ENCODE measurements at regions not wholly inside any gene's neighbourhood (a gene's known extent, or its start where the extent isn't known, plus 50 kb on each side); places are given as distances from the start of the nearest gene placed in this dataset.

DNA sequence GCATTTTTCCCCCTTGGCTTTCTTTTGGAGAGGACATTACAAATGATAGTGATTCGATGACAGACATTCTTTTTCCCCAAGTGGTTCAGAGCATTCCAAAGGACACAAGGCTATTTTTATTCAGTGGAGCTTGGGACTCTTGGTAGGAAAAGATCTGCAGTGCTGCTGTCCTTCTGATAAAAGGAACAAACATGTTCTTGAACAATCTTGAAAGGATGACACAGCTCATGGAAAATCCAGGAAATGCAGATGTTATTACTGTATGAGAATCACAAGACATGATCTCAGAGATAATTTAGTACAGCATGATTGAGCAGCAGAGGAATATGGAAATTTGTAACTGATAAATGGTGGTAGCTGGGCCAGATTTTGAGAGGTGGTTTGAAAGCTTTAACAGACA is 96.2 kb upstream of the RFC3 start:
- TF ChIP-seq FOXP2 (optimal IDR thresholded peaks at IDR 0.05; ENCODE audit: borderline replicate concordance, extremely low read depth, extremely low read length, insufficient read depth) (no peak), SIN3A (IDR thresholded peaks at IDR 0.05; ENCODE audit: borderline replicate concordance, insufficient read depth, low read length) (no peak), TAF1 (IDR thresholded peaks at IDR 0.05; ENCODE audit: borderline replicate concordance, insufficient read depth, low read length) (no peak), POLR2AphosphoS5 (IDR thresholded peaks at IDR 0.05; ENCODE audit: low read depth, low read length) (no peak)
- TF ChIP-seq, protein P1, sequence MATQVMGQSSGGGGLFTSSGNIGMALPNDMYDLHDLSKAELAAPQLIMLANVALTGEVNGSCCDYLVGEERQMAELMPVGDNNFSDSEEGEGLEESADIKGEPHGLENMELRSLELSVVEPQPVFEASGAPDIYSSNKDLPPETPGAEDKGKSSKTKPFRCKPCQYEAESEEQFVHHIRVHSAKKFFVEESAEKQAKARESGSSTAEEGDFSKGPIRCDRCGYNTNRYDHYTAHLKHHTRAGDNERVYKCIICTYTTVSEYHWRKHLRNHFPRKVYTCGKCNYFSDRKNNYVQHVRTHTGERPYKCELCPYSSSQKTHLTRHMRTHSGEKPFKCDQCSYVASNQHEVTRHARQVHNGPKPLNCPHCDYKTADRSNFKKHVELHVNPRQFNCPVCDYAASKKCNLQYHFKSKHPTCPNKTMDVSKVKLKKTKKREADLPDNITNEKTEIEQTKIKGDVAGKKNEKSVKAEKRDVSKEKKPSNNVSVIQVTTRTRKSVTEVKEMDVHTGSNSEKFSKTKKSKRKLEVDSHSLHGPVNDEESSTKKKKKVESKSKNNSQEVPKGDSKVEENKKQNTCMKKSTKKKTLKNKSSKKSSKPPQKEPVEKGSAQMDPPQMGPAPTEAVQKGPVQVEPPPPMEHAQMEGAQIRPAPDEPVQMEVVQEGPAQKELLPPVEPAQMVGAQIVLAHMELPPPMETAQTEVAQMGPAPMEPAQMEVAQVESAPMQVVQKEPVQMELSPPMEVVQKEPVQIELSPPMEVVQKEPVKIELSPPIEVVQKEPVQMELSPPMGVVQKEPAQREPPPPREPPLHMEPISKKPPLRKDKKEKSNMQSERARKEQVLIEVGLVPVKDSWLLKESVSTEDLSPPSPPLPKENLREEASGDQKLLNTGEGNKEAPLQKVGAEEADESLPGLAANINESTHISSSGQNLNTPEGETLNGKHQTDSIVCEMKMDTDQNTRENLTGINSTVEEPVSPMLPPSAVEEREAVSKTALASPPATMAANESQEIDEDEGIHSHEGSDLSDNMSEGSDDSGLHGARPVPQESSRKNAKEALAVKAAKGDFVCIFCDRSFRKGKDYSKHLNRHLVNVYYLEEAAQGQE (IDR thresholded peaks at IDR 0.05; ENCODE audit: insufficient read depth in 1 of 2, low read depth in 2 of 2, low read length in 2 of 2) = no peak

DNA sequence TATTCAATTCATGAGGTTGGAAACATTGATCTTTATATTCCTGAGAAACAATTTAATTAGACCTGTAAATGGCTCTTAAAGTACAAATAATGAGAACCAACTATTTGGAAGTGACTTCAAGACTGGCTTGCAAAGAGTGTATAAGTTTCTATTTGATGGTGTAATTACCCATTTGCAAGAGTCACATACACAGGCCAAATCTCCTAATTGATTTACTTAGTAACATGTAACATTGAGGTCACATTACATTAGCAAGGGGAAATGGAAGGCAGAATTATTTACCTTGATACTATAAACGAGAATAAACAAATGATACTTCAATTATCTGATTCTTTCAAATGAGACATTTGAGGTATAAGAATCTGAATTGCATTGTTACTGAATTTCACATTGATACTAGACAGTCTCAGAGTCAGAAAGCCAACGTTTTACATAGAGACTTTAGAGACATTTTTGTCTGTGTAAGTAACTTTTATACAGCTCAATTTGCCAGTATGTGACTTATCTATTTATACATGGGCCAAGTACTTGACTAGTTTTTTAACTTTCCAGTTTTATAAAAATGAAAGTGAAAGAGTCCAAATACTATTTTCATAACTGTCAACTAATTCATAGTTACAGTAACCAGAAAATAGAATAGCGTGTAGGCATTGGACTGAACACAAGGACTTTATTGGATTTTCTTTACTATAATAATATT is 95.6 kb upstream of the RFC3 start:
- no peak for TF ChIP-seq FOXP2 (optimal IDR thresholded peaks at IDR 0.05; ENCODE audit: borderline replicate concordance, extremely low read depth, extremely low read length, insufficient read depth)
- TF ChIP-seq TAF1 (IDR thresholded peaks at IDR 0.05; ENCODE audit: borderline replicate concordance, insufficient read depth, low read length) = no peak
- TF ChIP-seq, protein P1 (IDR thresholded peaks at IDR 0.05; ENCODE audit: insufficient read depth in 1 of 2, low read depth in 2 of 2, low read length in 2 of 2) = no peak
- TF ChIP-seq SIN3A (IDR thresholded peaks at IDR 0.05; ENCODE audit: borderline replicate concordance, insufficient read depth, low read length) = no peak
- TF ChIP-seq POLR2AphosphoS5 (IDR thresholded peaks at IDR 0.05; ENCODE audit: low read depth, low read length) = no peak

DNA sequence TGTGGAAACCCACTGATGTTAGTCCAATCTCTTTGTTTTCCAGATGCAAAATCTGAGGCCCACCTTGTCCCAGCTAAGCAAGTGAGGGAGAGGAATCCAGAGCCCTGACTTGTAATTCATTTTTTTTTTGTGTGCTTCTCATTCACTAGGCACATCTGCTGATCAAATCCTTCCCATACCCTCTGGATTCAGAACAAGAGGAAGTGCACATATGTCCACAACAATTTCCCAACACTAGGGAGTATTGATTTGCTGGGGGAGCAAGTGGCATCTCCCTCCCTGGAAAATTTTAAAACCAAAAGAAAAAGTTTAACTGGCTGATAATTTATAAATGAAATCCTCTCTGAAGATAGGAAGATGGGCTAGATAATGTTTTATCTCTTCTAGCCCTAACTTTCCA is 94.6 kb upstream of the RFC3 start:
- no peak for TF ChIP-seq SIN3A (IDR thresholded peaks at IDR 0.05; ENCODE audit: borderline replicate concordance, insufficient read depth, low read length)
- TF ChIP-seq TAF1 (IDR thresholded peaks at IDR 0.05; ENCODE audit: borderline replicate concordance, insufficient read depth, low read length) = no peak
- TF ChIP-seq POLR2AphosphoS5 (IDR thresholded peaks at IDR 0.05; ENCODE audit: low read depth, low read length) = no peak

DNA sequence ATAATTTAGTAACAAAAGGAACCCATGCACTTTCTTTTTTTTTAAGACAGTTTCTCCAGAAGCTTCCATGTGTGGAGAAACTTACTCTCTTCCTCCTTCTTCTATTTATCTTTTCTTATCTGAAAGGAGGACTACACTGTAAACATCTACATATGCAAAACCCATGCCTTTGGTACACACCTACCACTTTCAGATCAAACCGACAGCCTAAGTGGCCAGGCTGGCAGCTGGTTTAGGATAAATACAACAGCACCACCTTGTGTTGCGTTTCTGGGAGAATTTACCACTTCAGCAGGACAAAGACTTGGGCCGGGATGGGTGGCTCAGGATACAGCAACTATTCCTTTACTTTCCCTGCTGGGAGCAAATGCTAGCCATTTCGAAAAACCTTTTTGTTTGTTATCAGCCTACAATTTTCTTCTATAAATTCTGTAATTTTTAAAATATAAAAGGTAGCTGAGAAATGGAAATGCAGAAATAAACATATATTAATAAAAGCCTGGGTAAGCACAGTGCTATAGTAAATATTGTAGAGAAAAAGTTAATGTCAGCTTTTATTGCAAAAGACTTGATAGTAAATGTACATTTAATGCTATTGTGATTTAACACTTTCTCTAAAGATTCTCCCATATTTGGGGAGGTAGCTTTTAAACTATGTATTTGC is 94.0 kb upstream of the RFC3 start:
- TF ChIP-seq TAF1 (IDR thresholded peaks at IDR 0.05; ENCODE audit: borderline replicate concordance, insufficient read depth, low read length) (no peak), SIN3A (IDR thresholded peaks at IDR 0.05; ENCODE audit: borderline replicate concordance, insufficient read depth, low read length) (no peak), FOXP2 (optimal IDR thresholded peaks at IDR 0.05; ENCODE audit: borderline replicate concordance, extremely low read depth, extremely low read length, insufficient read depth) (no peak), POLR2AphosphoS5 (IDR thresholded peaks at IDR 0.05; ENCODE audit: low read depth, low read length) (no peak)
- TF ChIP-seq, protein P1 (IDR thresholded peaks at IDR 0.05; ENCODE audit: insufficient read depth in 1 of 2, low read depth in 2 of 2, low read length in 2 of 2) = no peak

DNA sequence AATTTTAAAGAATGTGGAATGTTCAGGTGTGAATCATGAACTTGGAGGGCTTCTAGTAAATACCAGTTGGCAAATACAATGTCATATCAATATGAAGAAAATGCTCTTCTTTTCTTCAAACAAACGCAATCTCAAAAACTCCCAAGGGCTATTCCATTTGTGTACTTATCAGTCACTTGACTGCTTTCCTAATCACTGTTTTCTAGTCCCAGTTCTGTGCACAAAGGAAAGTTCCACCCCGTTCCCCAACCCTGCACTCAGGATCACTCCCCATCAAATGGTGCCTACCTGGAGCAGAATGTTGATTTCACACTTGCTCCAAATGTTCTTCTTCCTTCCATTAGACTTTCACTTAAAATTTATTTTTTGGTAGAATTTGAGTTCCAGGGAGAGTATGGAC is 92.6 kb upstream of the RFC3 start:
- TF ChIP-seq TAF1 (IDR thresholded peaks at IDR 0.05; ENCODE audit: borderline replicate concordance, insufficient read depth, low read length) = no peak
- no peak for TF ChIP-seq POLR2AphosphoS5 (IDR thresholded peaks at IDR 0.05; ENCODE audit: low read depth, low read length)
- no peak for TF ChIP-seq FOXP2 (optimal IDR thresholded peaks at IDR 0.05; ENCODE audit: borderline replicate concordance, extremely low read depth, extremely low read length, insufficient read depth)
- no peak for TF ChIP-seq SIN3A (IDR thresholded peaks at IDR 0.05; ENCODE audit: borderline replicate concordance, insufficient read depth, low read length)
- TF ChIP-seq, protein P1 (IDR thresholded peaks at IDR 0.05; ENCODE audit: insufficient read depth in 1 of 2, low read depth in 2 of 2, low read length in 2 of 2) = no peak
